Ishikawa (cell line): ENCODE measurements at regions not wholly inside any gene's neighbourhood (a gene's known extent, or its start where the extent isn't known, plus 50 kb on each side); places are given as distances from the start of the nearest gene placed in this dataset.

Experiments used
- CEBPB ChIP-seq: IDR thresholded peaks from 2 replicates; pipeline ENCODE4 v1.6.1; 2012
- CREB1 ChIP-seq: IDR thresholded peaks from 2 replicates; pipeline ENCODE4 v1.6.1; 2012; ENCODE audit warnings: low read depth
- EP300 ChIP-seq: IDR thresholded peaks from 2 replicates; pipeline ENCODE4 v1.6.1; 2012; ENCODE audit warnings: borderline replicate concordance
- TAF1 ChIP-seq: IDR thresholded peaks from 2 replicates; pipeline ENCODE4 v1.6.1; 2012; ENCODE audit warnings: low read depth, mild to moderate bottlenecking
- TCF12 ChIP-seq: IDR thresholded peaks from 2 replicates; pipeline ENCODE4 v1.6.1; 2012; ENCODE audit warnings: low read depth
- YY1 ChIP-seq: IDR thresholded peaks from 2 replicates; pipeline ENCODE4 v1.6.1; 2012; ENCODE audit warnings: low read depth
- ZBTB7A ChIP-seq: IDR thresholded peaks from 2 replicates; pipeline ENCODE4 v1.6.1; 2012; ENCODE audit warnings: low read depth
- TF ChIP-seq, protein P1 (sequence below): IDR thresholded peaks from 2 replicates; pipeline ENCODE4 v1.6.1; 2012; ENCODE audit warnings: low read depth, mild to moderate bottlenecking
- TF ChIP-seq, protein P2 (sequence below): IDR thresholded peaks from 2 replicates; pipeline ENCODE4 v1.6.1; 2012

DNA sequence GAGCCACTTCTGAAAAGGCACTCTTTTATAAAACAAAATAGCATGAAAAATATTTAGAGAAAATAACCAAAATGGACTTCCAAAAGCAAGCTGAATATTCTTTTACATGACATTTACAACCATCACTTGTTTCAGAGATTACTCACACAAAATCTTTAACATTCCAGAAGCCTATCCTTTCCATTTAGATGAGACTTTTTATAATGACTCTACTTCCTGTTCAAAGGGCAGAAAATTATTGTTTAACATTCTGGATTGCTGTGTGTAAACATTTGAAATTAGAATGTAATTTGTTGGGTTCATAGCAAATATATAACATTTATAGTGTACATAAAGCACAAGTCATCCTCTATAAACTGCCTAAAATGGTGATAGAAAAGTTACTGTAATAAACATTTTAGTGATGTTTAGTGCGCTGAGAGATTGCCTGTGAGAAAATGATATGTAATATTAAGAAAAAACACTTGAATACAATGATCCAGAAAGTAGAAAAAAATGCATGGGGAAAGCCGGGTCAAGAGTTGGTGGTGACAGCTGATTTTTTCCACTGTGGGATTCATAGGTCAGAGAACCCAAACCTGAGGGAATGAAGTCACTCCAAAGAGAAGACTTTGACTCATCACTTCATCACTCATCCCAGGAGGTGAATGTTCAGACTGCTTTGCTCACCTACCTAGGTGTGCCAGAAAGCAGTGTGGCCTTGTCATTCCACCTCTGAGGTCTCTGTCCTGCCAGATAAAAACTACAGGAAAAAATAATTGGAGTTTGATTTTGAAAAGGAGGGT lies 305.8 kb downstream of the ARPP21 start:
- TF ChIP-seq TCF12 (no peak), CREB1 (no peak), TAF1 (no peak), YY1 (no peak), CEBPB (no peak), EP300 (no peak), ZBTB7A (no peak)
- TF ChIP-seq, protein P1, sequence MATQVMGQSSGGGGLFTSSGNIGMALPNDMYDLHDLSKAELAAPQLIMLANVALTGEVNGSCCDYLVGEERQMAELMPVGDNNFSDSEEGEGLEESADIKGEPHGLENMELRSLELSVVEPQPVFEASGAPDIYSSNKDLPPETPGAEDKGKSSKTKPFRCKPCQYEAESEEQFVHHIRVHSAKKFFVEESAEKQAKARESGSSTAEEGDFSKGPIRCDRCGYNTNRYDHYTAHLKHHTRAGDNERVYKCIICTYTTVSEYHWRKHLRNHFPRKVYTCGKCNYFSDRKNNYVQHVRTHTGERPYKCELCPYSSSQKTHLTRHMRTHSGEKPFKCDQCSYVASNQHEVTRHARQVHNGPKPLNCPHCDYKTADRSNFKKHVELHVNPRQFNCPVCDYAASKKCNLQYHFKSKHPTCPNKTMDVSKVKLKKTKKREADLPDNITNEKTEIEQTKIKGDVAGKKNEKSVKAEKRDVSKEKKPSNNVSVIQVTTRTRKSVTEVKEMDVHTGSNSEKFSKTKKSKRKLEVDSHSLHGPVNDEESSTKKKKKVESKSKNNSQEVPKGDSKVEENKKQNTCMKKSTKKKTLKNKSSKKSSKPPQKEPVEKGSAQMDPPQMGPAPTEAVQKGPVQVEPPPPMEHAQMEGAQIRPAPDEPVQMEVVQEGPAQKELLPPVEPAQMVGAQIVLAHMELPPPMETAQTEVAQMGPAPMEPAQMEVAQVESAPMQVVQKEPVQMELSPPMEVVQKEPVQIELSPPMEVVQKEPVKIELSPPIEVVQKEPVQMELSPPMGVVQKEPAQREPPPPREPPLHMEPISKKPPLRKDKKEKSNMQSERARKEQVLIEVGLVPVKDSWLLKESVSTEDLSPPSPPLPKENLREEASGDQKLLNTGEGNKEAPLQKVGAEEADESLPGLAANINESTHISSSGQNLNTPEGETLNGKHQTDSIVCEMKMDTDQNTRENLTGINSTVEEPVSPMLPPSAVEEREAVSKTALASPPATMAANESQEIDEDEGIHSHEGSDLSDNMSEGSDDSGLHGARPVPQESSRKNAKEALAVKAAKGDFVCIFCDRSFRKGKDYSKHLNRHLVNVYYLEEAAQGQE = no peak
- TF ChIP-seq, protein P2, sequence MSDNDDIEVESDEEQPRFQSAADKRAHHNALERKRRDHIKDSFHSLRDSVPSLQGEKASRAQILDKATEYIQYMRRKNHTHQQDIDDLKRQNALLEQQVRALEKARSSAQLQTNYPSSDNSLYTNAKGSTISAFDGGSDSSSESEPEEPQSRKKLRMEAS = no peak
